ENCODE measurements at regions not wholly inside any gene's neighbourhood (a gene's known extent, or its start where the extent isn't known, plus 50 kb on each side); places are given as distances from the start of the nearest gene placed in this dataset.

- Mint-ChIP-seq H3K4me1 (ENCODE audit: low read depth) (no peaks in the 10 kb centered on the region), H3K27me3 (no peaks in the 10 kb centered on the region), H3K9me3 (peaks cover 9% of the 10 kb centered on the region), H3K4me3 (no peak overlapping the region), H3K36me3 (ENCODE audit: low read depth) (no peaks in the 10 kb centered on the region), H3K27ac (no peak overlapping the region)
- no peak for DNase-seq
Observed at GRCh38 chr3:174598885-174599439, 260.2 kb upstream of the NAALADL2 start.

- H3K4me1 Mint-ChIP-seq (ENCODE audit: low read depth), result no peaks in the 10 kb centered on the region
- peaks cover 5% of the 10 kb centered on the region for H3K9me3 Mint-ChIP-seq
- no peaks in the 10 kb centered on the region for H3K36me3 Mint-ChIP-seq (ENCODE audit: low read depth)
- DNase-seq, result no peak
- no peak overlapping the region for H3K27ac Mint-ChIP-seq
- no peak overlapping the region for H3K4me3 Mint-ChIP-seq
- H3K27me3 Mint-ChIP-seq, result no peaks in the 10 kb centered on the region
Observed at GRCh38 chr3:174613173-174613572, 246.0 kb upstream of the NAALADL2 start.

- Mint-ChIP-seq H3K9me3 (peaks cover 5% of the 10 kb centered on the region), H3K27me3 (no peaks in the 10 kb centered on the region), H3K36me3 (ENCODE audit: low read depth) (no peaks in the 10 kb centered on the region), H3K4me3 (no peak overlapping the region), H3K27ac (no peak overlapping the region), H3K4me1 (ENCODE audit: low read depth) (no peaks in the 10 kb centered on the region)
- no peak for DNase-seq
Observed at GRCh38 chr3:174614036-174614435, 245.1 kb upstream of the NAALADL2 start.

GRCh38 chr3:174618368-174619080 lies 240.6 kb upstream of the NAALADL2 start:
- H3K27me3 Mint-ChIP-seq, result no peaks in the 10 kb centered on the region
- H3K4me1 Mint-ChIP-seq (ENCODE audit: low read depth), result no peaks in the 10 kb centered on the region
- DNase-seq, result no peak
- H3K36me3 Mint-ChIP-seq (ENCODE audit: low read depth), result no peaks in the 10 kb centered on the region
- H3K4me3 Mint-ChIP-seq, result no peak overlapping the region
- no peaks in the 10 kb centered on the region for H3K9me3 Mint-ChIP-seq
- H3K27ac Mint-ChIP-seq, result no peak overlapping the region

- Mint-ChIP-seq H3K4me3 (no peak overlapping the region), H3K36me3 (ENCODE audit: low read depth) (no peaks in the 10 kb centered on the region), H3K9me3 (no peaks in the 10 kb centered on the region), H3K27ac (no peak overlapping the region), H3K4me1 (ENCODE audit: low read depth) (no peaks in the 10 kb centered on the region), H3K27me3 (no peaks in the 10 kb centered on the region)
- no peak for DNase-seq
Observed at GRCh38 chr3:174619239-174619638, 239.9 kb upstream of the NAALADL2 start.

GRCh38 chr3:174620138-174620537 lies 239.0 kb upstream of the NAALADL2 start:
- Mint-ChIP-seq H3K36me3 (ENCODE audit: low read depth) (no peaks in the 10 kb centered on the region), H3K9me3 (no peaks in the 10 kb centered on the region), H3K4me1 (ENCODE audit: low read depth) (no peaks in the 10 kb centered on the region), H3K27ac (no peak overlapping the region), H3K27me3 (no peaks in the 10 kb centered on the region), H3K4me3 (no peak overlapping the region)
- DNase-seq, result no peak

GRCh38 chr3:174620855-174621472 lies 238.2 kb upstream of the NAALADL2 start:
- Mint-ChIP-seq H3K36me3 (ENCODE audit: low read depth) (no peaks in the 10 kb centered on the region), H3K27ac (no peak overlapping the region), H3K4me1 (ENCODE audit: low read depth) (no peaks in the 10 kb centered on the region), H3K4me3 (no peak overlapping the region), H3K9me3 (no peaks in the 10 kb centered on the region), H3K27me3 (no peaks in the 10 kb centered on the region)
- DNase-seq, result no peak

- Mint-ChIP-seq H3K4me1 (ENCODE audit: low read depth) (no peaks in the 10 kb centered on the region), H3K36me3 (ENCODE audit: low read depth) (no peaks in the 10 kb centered on the region), H3K4me3 (no peak overlapping the region), H3K9me3 (peaks cover 12% of the 10 kb centered on the region), H3K27me3 (no peaks in the 10 kb centered on the region), H3K27ac (no peak overlapping the region)
- no peak for DNase-seq
Observed at GRCh38 chr3:174633342-174633741, 225.8 kb upstream of the NAALADL2 start.

- no peak for DNase-seq
- no peak overlapping the region for H3K27ac Mint-ChIP-seq
Observed at GRCh38 chr3:174636451-174636850, 222.7 kb upstream of the NAALADL2 start.

GRCh38 chr3:174639406-174639805 lies 219.7 kb upstream of the NAALADL2 start:
- no peak for DNase-seq
- Mint-ChIP-seq H3K36me3 (ENCODE audit: low read depth) (no peaks in the 10 kb centered on the region), H3K27me3 (no peaks in the 10 kb centered on the region), H3K9me3 (peaks cover 12% of the 10 kb centered on the region), H3K27ac (no peak overlapping the region), H3K4me3 (no peak overlapping the region), H3K4me1 (ENCODE audit: low read depth) (no peaks in the 10 kb centered on the region)

More at GRCh38 chr3:174636451-174636850, 222.7 kb upstream of the NAALADL2 start:
- Mint-ChIP-seq H3K9me3 (peaks cover 12% of the 10 kb centered on the region), H3K4me3 (no peak overlapping the region), H3K27me3 (no peaks in the 10 kb centered on the region), H3K4me1 (ENCODE audit: low read depth) (no peaks in the 10 kb centered on the region), H3K36me3 (ENCODE audit: low read depth) (no peaks in the 10 kb centered on the region)

- Mint-ChIP-seq H3K27ac (no peak overlapping the region), H3K4me3 (no peak overlapping the region), H3K27me3 (no peaks in the 10 kb centered on the region), H3K36me3 (ENCODE audit: low read depth) (no peaks in the 10 kb centered on the region), H3K4me1 (ENCODE audit: low read depth) (no peaks in the 10 kb centered on the region), H3K9me3 (peaks cover 12% of the 10 kb centered on the region)
- DNase-seq, result no peak
Observed at GRCh38 chr3:174639970-174640369, 219.2 kb upstream of the NAALADL2 start.

- H3K27ac Mint-ChIP-seq, result no peak overlapping the region
- H3K4me3 Mint-ChIP-seq, result no peak overlapping the region
- H3K36me3 Mint-ChIP-seq (ENCODE audit: low read depth), result no peaks in the 10 kb centered on the region
- no peak for DNase-seq
- H3K27me3 Mint-ChIP-seq, result no peaks in the 10 kb centered on the region
- peaks cover 12% of the 10 kb centered on the region for H3K9me3 Mint-ChIP-seq
- H3K4me1 Mint-ChIP-seq (ENCODE audit: low read depth), result no peaks in the 10 kb centered on the region
Observed at GRCh38 chr3:174640932-174641331, 218.2 kb upstream of the NAALADL2 start.

GRCh38 chr3:174644287-174644686 lies 214.8 kb upstream of the NAALADL2 start:
- no peak overlapping the region for H3K27ac Mint-ChIP-seq
- H3K4me1 Mint-ChIP-seq (ENCODE audit: low read depth), result no peaks in the 10 kb centered on the region
- H3K27me3 Mint-ChIP-seq, result no peaks in the 10 kb centered on the region
- no peaks in the 10 kb centered on the region for H3K9me3 Mint-ChIP-seq
- H3K36me3 Mint-ChIP-seq (ENCODE audit: low read depth), result no peaks in the 10 kb centered on the region
- DNase-seq, result no peak
- H3K4me3 Mint-ChIP-seq, result no peak overlapping the region

- no peak for DNase-seq
- H3K4me3 Mint-ChIP-seq, result no peak overlapping the region
- H3K9me3 Mint-ChIP-seq, result no peaks in the 10 kb centered on the region
- no peak overlapping the region for H3K27ac Mint-ChIP-seq
- H3K36me3 Mint-ChIP-seq (ENCODE audit: low read depth), result no peaks in the 10 kb centered on the region
- H3K4me1 Mint-ChIP-seq (ENCODE audit: low read depth), result no peaks in the 10 kb centered on the region
- H3K27me3 Mint-ChIP-seq, result no peaks in the 10 kb centered on the region
Observed at GRCh38 chr3:174651951-174652350, 207.2 kb upstream of the NAALADL2 start.

- no peaks in the 10 kb centered on the region for H3K27me3 Mint-ChIP-seq
- peaks cover 7% of the 10 kb centered on the region for H3K9me3 Mint-ChIP-seq
- H3K4me3 Mint-ChIP-seq, result no peak overlapping the region
- no peak for DNase-seq
- no peak overlapping the region for H3K27ac Mint-ChIP-seq
- H3K36me3 Mint-ChIP-seq (ENCODE audit: low read depth), result no peaks in the 10 kb centered on the region
- H3K4me1 Mint-ChIP-seq (ENCODE audit: low read depth), result no peaks in the 10 kb centered on the region
Observed at GRCh38 chr3:174659511-174659910, 199.6 kb upstream of the NAALADL2 start.
